H1 (cell line): ENCODE measurements at regions not wholly inside any gene's neighbourhood (a gene's known extent, or its start where the extent isn't known, plus 50 kb on each side); places are given as distances from the start of the nearest gene placed in this dataset.

Source experiments
- ASH2L ChIP-seq: fragments of 200-600, 300-600 bp; sonication (generic); IDR thresholded peaks from one replicate; pipeline ENCODE4 v1.7.1; 2017; ENCODE audit warnings: low read length
- BCL11A ChIP-seq, 2 experiments: IDR thresholded peaks; one replicate each; pipeline ENCODE4 v1.6.1; 2011; ENCODE audit warnings: low read depth in 2 of 2, low read length in 2 of 2, mild to moderate bottlenecking in 2 of 2
- CTBP2 ChIP-seq: IDR thresholded peaks from 2 replicates; pipeline ENCODE4 v1.7.0; 2011; ENCODE audit warnings: borderline replicate concordance, mild to moderate bottlenecking, moderate library complexity, mixed read lengths, low read length; ENCODE audit not compliant: insufficient read depth, insufficient read length
- CTCF ChIP-seq, 3 experiments: IDR thresholded peaks; 1 replicate in 2 of 3; 2 replicates in 1 of 3; pipeline versions ENCODE4 v1.5.1 to v1.6.1; 2011; ENCODE audit warnings: low read length in 3 of 3, mild to moderate bottlenecking in 3 of 3, inconsistent platforms in 2 of 3, low read depth in 1 of 3, moderate library complexity in 1 of 3; ENCODE audit not compliant: insufficient read depth in 1 of 3; ENCODE audit errors: control extremely low read depth in 1 of 3
- KDM1A ChIP-seq: fragments of 200-600, 300-600 bp; sonication (generic); IDR thresholded peaks from 2 replicates; pipeline ENCODE4 v1.7.1; 2016; ENCODE audit warnings: mild to moderate bottlenecking, low read length, borderline replicate concordance
- NANOG ChIP-seq: IDR thresholded peaks from 2 replicates; pipeline ENCODE4 v1.6.1; 2011; ENCODE audit warnings: low read length, low read depth, mild to moderate bottlenecking, inconsistent platforms; ENCODE audit not compliant: insufficient read depth, poor library complexity, severe bottlenecking
- POLR2A ChIP-seq, 2 experiments: IDR thresholded peaks; 1 replicate in 1 of 2; 2 replicates in 1 of 2; pipeline ENCODE4 v1.6.1; 2011; ENCODE audit warnings: low read depth in 2 of 2, low read length in 2 of 2, mild to moderate bottlenecking in 2 of 2; ENCODE audit errors: control extremely low read depth in 1 of 2
- POLR2AphosphoS5 ChIP-seq: IDR thresholded peaks from 2 replicates; pipeline ENCODE4 v1.6.1; 2011; ENCODE audit warnings: low read depth, low read length
- SAP30 ChIP-seq: fragments of 300-600 bp; sonication (generic); IDR thresholded peaks from 2 replicates; pipeline ENCODE4 v1.7.1; 2012; ENCODE audit warnings: low read length, moderate library complexity, mild to moderate bottlenecking, inconsistent platforms; ENCODE audit not compliant: insufficient read depth, insufficient replicate concordance
- SIN3A ChIP-seq, 2 experiments: IDR thresholded peaks in 1 of 2; conservative IDR thresholded peaks in 1 of 2; 2 replicates each; pipeline ENCODE4 v1.6.1; 2011 to 2012; ENCODE audit warnings: low read length in 2 of 2, improper control_type of control experiment in 1 of 2, low read depth in 1 of 2, mild to moderate bottlenecking in 1 of 2
- SP1 ChIP-seq: IDR thresholded peaks from 2 replicates; pipeline ENCODE4 v1.6.1; 2011; ENCODE audit warnings: low read depth, low read length
- SP2 ChIP-seq: IDR thresholded peaks from 2 replicates; pipeline ENCODE4 v1.6.1; 2012; ENCODE audit warnings: mild to moderate bottlenecking, low read length, inconsistent platforms
- ZNF274 ChIP-seq: IDR thresholded peaks from 2 replicates; pipeline ENCODE4 v1.7.0; 2012; ENCODE audit warnings: low read length, borderline replicate concordance; ENCODE audit errors: extremely low read depth
- TF ChIP-seq, protein P1 (sequence below): IDR thresholded peaks from 2 replicates; pipeline ENCODE4 v1.6.1; 2012; ENCODE audit warnings: inconsistent platforms
- TF ChIP-seq, protein P2 (sequence below): IDR thresholded peaks from 2 replicates; pipeline ENCODE4 v1.6.1; 2012; ENCODE audit warnings: low read length, inconsistent platforms

DNA sequence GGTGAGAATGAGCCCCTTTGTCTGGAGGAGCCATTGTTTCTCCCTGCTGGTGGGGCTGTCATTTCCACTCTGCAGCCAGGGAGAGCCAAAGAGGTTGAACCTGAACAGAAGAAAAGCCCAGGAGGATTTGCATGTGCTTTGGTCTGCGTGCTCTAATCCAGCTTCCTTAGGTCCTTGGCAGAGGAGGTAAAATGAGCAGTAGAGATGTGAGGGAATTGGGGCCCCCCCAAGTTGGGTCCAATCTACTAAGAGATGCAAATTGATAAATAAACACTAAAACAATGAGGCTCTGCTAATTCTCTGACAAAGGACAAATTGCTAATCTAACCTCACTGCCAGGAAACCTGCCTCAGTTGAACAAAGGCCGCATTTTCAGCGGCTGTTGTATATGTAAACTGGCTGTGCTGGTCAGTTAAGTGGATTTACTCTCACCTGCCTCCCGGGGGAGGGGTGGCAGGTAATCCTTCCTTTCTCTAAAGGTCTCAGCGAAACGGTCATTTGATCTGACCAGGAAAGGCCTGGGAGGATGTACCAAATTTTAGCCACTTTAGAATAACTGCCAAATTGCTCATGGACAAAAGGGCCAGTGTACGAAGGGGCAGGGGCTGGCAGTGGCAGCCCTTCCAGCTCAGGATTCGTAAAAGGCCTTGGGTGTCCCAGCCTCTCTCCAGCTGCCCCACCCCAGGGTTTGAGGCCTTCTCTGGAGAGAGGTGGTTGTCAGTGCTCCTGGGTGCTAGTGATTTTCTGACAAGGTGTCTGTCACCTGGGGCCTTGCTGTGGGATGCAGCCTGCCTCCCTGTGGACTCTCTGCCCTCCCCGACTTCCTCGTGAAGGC lies 193.6 kb downstream of the MIB1 start (continued):
- TF ChIP-seq KDM1A (peak; percentile 31; the same call in 1 of the 2 replicates), POLR2A (IDR thresholded peaks at IDR 0.05; ENCODE audit: control extremely low read depth in 1 of 2, low read depth in 2 of 2, low read length in 2 of 2) (no peak), ZNF274 (no peak), CTCF (IDR thresholded peaks at IDR 0.05; ENCODE audit: control extremely low read depth in 1 of 3, insufficient read depth in 1 of 3, low read depth in 1 of 3, low read length in 3 of 3) (peak; percentile 27 to 39 (median 38); a peak in 3 of 4 replicates), ASH2L (peak; percentile 63), SP2 (no peak), CTBP2 (no peak), SAP30 (no peak), POLR2AphosphoS5 (peak; percentile 24; the same call in 1 of the 2 replicates), NANOG (peak; percentile 13), BCL11A (IDR thresholded peaks at IDR 0.05; ENCODE audit: low read depth in 2 of 2, low read length in 2 of 2) (no peak), SP1 (peak; percentile 68; the same call in 1 of the 2 replicates), SIN3A (conservative IDR thresholded peaks at IDR 0.05 in 1 of 2, IDR thresholded peaks at IDR 0.05 in 1 of 2; ENCODE audit: low read depth in 1 of 2, low read length in 2 of 2) (0 out of 4 replicates have a peak, but pooled peaks of 1 of the 2 experiments have one; percentile 12)
- TF ChIP-seq, protein P1, sequence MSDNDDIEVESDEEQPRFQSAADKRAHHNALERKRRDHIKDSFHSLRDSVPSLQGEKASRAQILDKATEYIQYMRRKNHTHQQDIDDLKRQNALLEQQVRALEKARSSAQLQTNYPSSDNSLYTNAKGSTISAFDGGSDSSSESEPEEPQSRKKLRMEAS = peak; percentile 20; the same call in 1 of the 2 replicates
- TF ChIP-seq, protein P2, sequence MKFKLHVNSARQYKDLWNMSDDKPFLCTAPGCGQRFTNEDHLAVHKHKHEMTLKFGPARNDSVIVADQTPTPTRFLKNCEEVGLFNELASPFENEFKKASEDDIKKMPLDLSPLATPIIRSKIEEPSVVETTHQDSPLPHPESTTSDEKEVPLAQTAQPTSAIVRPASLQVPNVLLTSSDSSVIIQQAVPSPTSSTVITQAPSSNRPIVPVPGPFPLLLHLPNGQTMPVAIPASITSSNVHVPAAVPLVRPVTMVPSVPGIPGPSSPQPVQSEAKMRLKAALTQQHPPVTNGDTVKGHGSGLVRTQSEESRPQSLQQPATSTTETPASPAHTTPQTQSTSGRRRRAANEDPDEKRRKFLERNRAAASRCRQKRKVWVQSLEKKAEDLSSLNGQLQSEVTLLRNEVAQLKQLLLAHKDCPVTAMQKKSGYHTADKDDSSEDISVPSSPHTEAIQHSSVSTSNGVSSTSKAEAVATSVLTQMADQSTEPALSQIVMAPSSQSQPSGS = no peak
